GM12892 (cell line): ENCODE measurements at regions not wholly inside any gene's neighbourhood (a gene's known extent, or its start where the extent isn't known, plus 50 kb on each side); places are given as distances from the start of the nearest gene placed in this dataset.

Experiments used
- POLR2A ChIP-seq: IDR thresholded peaks from 2 replicates; pipeline ENCODE4 v1.6.1; 2011; ENCODE audit warnings: low read depth, low read length, control low read depth
- POLR2AphosphoS5 ChIP-seq: IDR thresholded peaks from 2 replicates; pipeline ENCODE4 v1.6.1; 2011; ENCODE audit warnings: low read depth, low read length, control low read depth
- TAF1 ChIP-seq: IDR thresholded peaks from 2 replicates; pipeline ENCODE4 v1.6.1; 2011; ENCODE audit warnings: low read depth, mild to moderate bottlenecking, control low read depth, low read length, borderline replicate concordance

DNA sequence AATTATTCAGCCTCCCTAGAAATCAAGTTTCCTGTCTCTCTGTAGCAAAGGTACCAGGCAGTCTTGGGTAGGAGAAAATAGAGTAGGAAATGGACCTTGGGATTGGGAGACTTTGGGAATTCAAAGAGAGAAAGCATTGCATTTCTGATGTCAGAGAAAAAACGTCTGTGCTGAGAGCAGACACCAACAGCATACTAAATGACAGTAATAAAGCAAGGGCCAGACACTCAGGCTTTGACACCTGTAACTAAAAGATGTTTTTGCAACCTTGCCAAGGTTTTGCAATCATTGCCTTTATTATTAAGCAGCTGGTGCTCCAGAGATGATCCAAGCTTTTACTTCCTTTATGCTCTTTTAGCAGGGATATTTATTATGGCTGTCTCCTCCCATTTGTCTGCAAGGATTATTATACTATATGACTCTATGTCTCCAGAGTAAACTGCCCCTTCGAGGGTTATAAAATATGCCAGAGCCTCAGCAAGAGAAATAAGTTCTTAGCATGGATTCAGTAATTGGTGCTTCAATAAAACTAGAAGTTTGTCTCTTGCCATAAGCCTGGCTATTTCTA is 85.2 kb upstream of the GRAMD1B start:
- TF ChIP-seq TAF1, result no peak
- TF ChIP-seq POLR2A, result no peak
- no peak for TF ChIP-seq POLR2AphosphoS5
